Liver (tissue), 8 donors: ENCODE measurements at regions not wholly inside any gene's neighbourhood (a gene's known extent, or its start where the extent isn't known, plus 50 kb on each side); places are given as distances from the start of the nearest gene placed in this dataset.

ENCODE experiments used
- DNase-seq: peaks from one replicate; pipeline ENCODE4 v3.0.0-alpha.2; 2017; ENCODE audit warnings: low spot score
- H3K27ac ChIP-seq, 2 donors: one replicate each; pipeline ENCODE4 v1.7.0; 2013; ENCODE audit warnings: inconsistent platforms in 2 of 2, low read length in 2 of 2, control low read depth in 1 of 2, low read depth in 1 of 2, mild to moderate bottlenecking in 1 of 2
- H3K27me3 ChIP-seq, 4 donors: one replicate each; pipeline versions ENCODE4 v1.6.1 to v1.7.0; 2013; ENCODE audit warnings: low read length in 3 of 4, inconsistent platforms in 1 of 4, mild to moderate bottlenecking in 1 of 4, moderate library complexity in 1 of 4; ENCODE audit not compliant: control insufficient read depth in 4 of 4, insufficient read depth in 4 of 4
- H3K36me3 ChIP-seq, 4 donors: one replicate each; pipeline versions ENCODE4 v1.6.1 to v1.7.0; 2013; ENCODE audit warnings: low read length in 3 of 4, mild to moderate bottlenecking in 3 of 4, low read depth in 1 of 4, moderate library complexity in 1 of 4; ENCODE audit not compliant: control insufficient read depth in 4 of 4, insufficient read depth in 3 of 4
- H3K4me1 ChIP-seq, 4 donors: one replicate each; pipeline versions ENCODE4 v1.6.1 to v1.7.0; 2013; ENCODE audit warnings: low read length in 3 of 4, mild to moderate bottlenecking in 3 of 4, moderate library complexity in 1 of 4; ENCODE audit not compliant: control insufficient read depth in 4 of 4, insufficient read depth in 4 of 4
- H3K4me3 ChIP-seq, 3 donors: one replicate each; pipeline versions ENCODE4 v1.6.1 to v1.7.0; 2013; ENCODE audit warnings: low read length in 3 of 3, control low read depth in 1 of 3, low read depth in 1 of 3, mild to moderate bottlenecking in 1 of 3
- H3K9ac ChIP-seq, 2 donors: one replicate each; pipeline ENCODE4 v1.7.0; 2013; ENCODE audit warnings: low read length in 2 of 2, mild to moderate bottlenecking in 2 of 2, moderate library complexity in 2 of 2, control low read depth in 1 of 2, low read depth in 1 of 2
- H3K9me3 ChIP-seq, 4 donors: one replicate each; pipeline versions ENCODE4 v1.6.1 to v1.7.0; 2013; ENCODE audit warnings: low read length in 3 of 4; ENCODE audit not compliant: control insufficient read depth in 4 of 4
- ATF3 ChIP-seq: IDR thresholded peaks from 2 replicates; pipeline ENCODE4 v1.6.1; 2016; ENCODE audit warnings: antibody characterized with exemption
- CTCF ChIP-seq: fragments of 150-350 bp; IDR thresholded peaks from 2 replicates; pipeline ENCODE4 v1.5.1; 2017; ENCODE audit warnings: improper control_type of control experiment, low read depth, low read length; ENCODE audit not compliant: missing input control
- EGR1 ChIP-seq, 2 donors: IDR thresholded peaks; 2 replicates each; pipeline ENCODE4 v1.6.1; 2016 to 2018; ENCODE audit warnings: antibody characterized with exemption in 2 of 2, low read depth in 2 of 2
- FOXA1 ChIP-seq: IDR thresholded peaks from 2 replicates; pipeline ENCODE4 v1.6.1; 2016; ENCODE audit warnings: antibody characterized with exemption
- FOXA2 ChIP-seq: IDR thresholded peaks from 2 replicates; pipeline ENCODE4 v1.6.1; 2016; ENCODE audit warnings: antibody characterized with exemption
- GABPA ChIP-seq, 2 donors: IDR thresholded peaks in 1 of 2; conservative IDR thresholded peaks in 1 of 2; 2 replicates each; pipeline ENCODE4 v1.6.1; 2016; ENCODE audit warnings: antibody characterized with exemption in 2 of 2, mild to moderate bottlenecking in 1 of 2, moderate library complexity in 1 of 2
- HNF4A ChIP-seq, 2 donors: conservative IDR thresholded peaks; 2 replicates each; pipeline ENCODE4 v1.6.1; 2016; ENCODE audit warnings: antibody characterized with exemption in 2 of 2, mild to moderate bottlenecking in 2 of 2
- HNF4G ChIP-seq: IDR thresholded peaks from 2 replicates; pipeline ENCODE4 v1.6.1; 2016; ENCODE audit warnings: antibody characterized with exemption
- JUND ChIP-seq, 2 donors: IDR thresholded peaks; 2 replicates each; pipeline ENCODE4 v1.6.1; 2016; ENCODE audit warnings: antibody characterized with exemption in 2 of 2
- NR2F2 ChIP-seq: IDR thresholded peaks from 2 replicates; pipeline ENCODE4 v1.6.1; 2016; ENCODE audit warnings: antibody characterized with exemption
- REST ChIP-seq: IDR thresholded peaks from 2 replicates; pipeline ENCODE4 v1.6.1; 2016; ENCODE audit warnings: antibody characterized with exemption, mild to moderate bottlenecking
- RXRA ChIP-seq, 2 donors: IDR thresholded peaks; 2 replicates each; pipeline ENCODE4 v1.6.1; 2017 to 2018; ENCODE audit warnings: antibody characterized with exemption in 2 of 2, mild to moderate bottlenecking in 1 of 2
- SP1 ChIP-seq: IDR thresholded peaks from 2 replicates; pipeline ENCODE4 v1.6.1; 2018; ENCODE audit warnings: antibody characterized with exemption, mild to moderate bottlenecking
- YY1 ChIP-seq: IDR thresholded peaks from 2 replicates; pipeline ENCODE4 v1.6.1; 2016; ENCODE audit warnings: antibody characterized with exemption, mild to moderate bottlenecking
- ZBTB33 ChIP-seq: IDR thresholded peaks from 2 replicates; pipeline ENCODE4 v1.6.1; 2016; ENCODE audit warnings: antibody characterized with exemption
- WGBS: extraction: QIAGEN DNeasy Blood & Tissue Kit; methylation state at CpG from one replicate; pipeline ENCODE4 v1.1.7; 2013; 5-methylcytosine and 5-hydroxymethylcytosine counted together
- donor health status: healthy.
- donor health status: healthy.
- donor health status: healthy.
- donor health status: healthy.
- donor health status: healthy.

GRCh38 chr1:100791586-100791985, 72.0 kb downstream of the VCAM1 start:
- DNase-seq, result no peak
- no peaks in the 10 kb centered on the region for H3K9me3 ChIP-seq
- H3K27me3 ChIP-seq, result no peaks in the 10 kb centered on the region
- H3K27ac ChIP-seq, result no peak overlapping the region
- no peak overlapping the region for H3K9ac ChIP-seq
- no peaks in the 10 kb centered on the region for H3K4me1 ChIP-seq
- H3K36me3 ChIP-seq, result no peaks in the 10 kb centered on the region
- TF ChIP-seq ATF3, result no peak
- no peak for TF ChIP-seq HNF4A (conservative IDR thresholded peaks at IDR 0.05)
- H3K4me3 ChIP-seq, result no peak overlapping the region
- 66% methylated on average over 2 of the region's 2 CpGs for WGBS

GRCh38 chr1:100793659-100794058, 74.1 kb downstream of the VCAM1 start:
- Histone ChIP-seq H3K4me3 (no peak overlapping the region), H3K4me1 (no peaks in the 10 kb centered on the region), H3K27ac (no peak overlapping the region), H3K9ac (no peak overlapping the region), H3K27me3 (no peaks in the 10 kb centered on the region), H3K9me3 (no peaks in the 10 kb centered on the region), H3K36me3 (no peaks in the 10 kb centered on the region)
- TF ChIP-seq RXRA (IDR thresholded peaks at IDR 0.05), result no peak
- TF ChIP-seq CTCF, result no peak
- TF ChIP-seq ATF3, result no peak
- no peak for TF ChIP-seq FOXA2
- no peak for TF ChIP-seq FOXA1
- TF ChIP-seq HNF4G, result no peak
- no peak for TF ChIP-seq GABPA (IDR thresholded peaks at IDR 0.05 in 1 of 2, conservative IDR thresholded peaks at IDR 0.05 in 1 of 2)
- TF ChIP-seq SP1, result no peak
- no peak for TF ChIP-seq NR2F2
- no peak for DNase-seq
- 86% methylated on average over 3 of the region's 3 CpGs for WGBS

- TF ChIP-seq JUND (IDR thresholded peaks at IDR 0.05) (no peak), ZBTB33 (no peak), GABPA (IDR thresholded peaks at IDR 0.05 in 1 of 2, conservative IDR thresholded peaks at IDR 0.05 in 1 of 2) (no peak), YY1 (no peak), FOXA1 (no peak), REST (no peak), SP1 (no peak), ATF3 (no peak), EGR1 (IDR thresholded peaks at IDR 0.05; ENCODE audit: low read depth in 2 of 2) (no peak), RXRA (IDR thresholded peaks at IDR 0.05) (no peak)
- H3K4me3 ChIP-seq, result no peak overlapping the region
- H3K4me1 ChIP-seq, result no peaks in the 10 kb centered on the region
- no peak for DNase-seq
- H3K9me3 ChIP-seq, result no peaks in the 10 kb centered on the region
- WGBS, result 69% methylated on average over 6 of the region's 6 CpGs
- H3K36me3 ChIP-seq, result no peaks in the 10 kb centered on the region
- no peak overlapping the region for H3K27ac ChIP-seq
- no peak overlapping the region for H3K9ac ChIP-seq
- H3K27me3 ChIP-seq, result no peaks in the 10 kb centered on the region
Observed at GRCh38 chr1:100794748-100795645, 75.5 kb downstream of the VCAM1 start.
